Ovary (tissue), 7 donors: ENCODE measurements at regions not wholly inside any gene's neighbourhood (a gene's known extent, or its start where the extent isn't known, plus 50 kb on each side); places are given as distances from the start of the nearest gene placed in this dataset.

Experiments used
- DNase-seq, 5 donors: peaks; one replicate each; pipeline ENCODE4 v3.0.0-alpha.2; 2019 to 2020
- H3K27ac ChIP-seq, 2 donors: fragments of 200-600 bp; one replicate each; pipeline versions ENCODE4 v1.5.1 to v1.8.0; 2019 to 2022
- H3K27me3 ChIP-seq: fragments of 200-600 bp; one replicate; pipeline ENCODE4 v1.8.0; 2022
- H3K36me3 ChIP-seq: fragments of 200-600 bp; sonication (generic); one replicate; pipeline ENCODE4 v1.5.1; 2019
- H3K4me1 ChIP-seq: one replicate; pipeline ENCODE4 v1.8.1; 2013; ENCODE audit warnings: mild to moderate bottlenecking, moderate library complexity; ENCODE audit not compliant: insufficient read depth
- H3K4me3 ChIP-seq: fragments of 200-600 bp; sonication (generic); one replicate; pipeline ENCODE4 v1.5.1; 2017
- H3K9me3 ChIP-seq, 2 donors: fragments of 200-600 bp in 1 of 2; sonication (generic) in 1 of 2; one replicate each; pipeline versions ENCODE4 v1.5.1 to v1.8.1; 2013 to 2019; ENCODE audit warnings: mild to moderate bottlenecking in 1 of 2, moderate library complexity in 1 of 2
- EP300 ChIP-seq: sonication (generic); formaldehyde crosslinking; IDR thresholded peaks from one replicate; pipeline ENCODE4 v1.6.1; 2017; ENCODE audit warnings: antibody characterized with exemption
- POLR2A ChIP-seq: fragments of 450-650 bp; IDR thresholded peaks from one replicate; pipeline ENCODE4 v1.6.1; 2017; ENCODE audit warnings: antibody characterized with exemption, mild to moderate bottlenecking, moderate library complexity
- WGBS, 3 donors: extraction: QIAGEN DNeasy Blood & Tissue Kit in 1 of 3; methylation state at CpG; one replicate each; pipeline versions ENCODE4 v1.1.5 to v1.1.7; 2013 to 2017; 5-methylcytosine and 5-hydroxymethylcytosine counted together
- intact Hi-C, 4 donors: fragments of 100-400 bp; cut with DNase I; formaldehyde crosslinking; loops; one replicate each; pipeline versions ENCODE4 v1.11.0 to v1.15.1; 2022 to 2023
- TF ChIP-seq, protein P1 (sequence below), 3 donors: fragments of 450-650 bp in 2 of 3; fragments of 200-600 bp in 1 of 3; IDR thresholded peaks; one replicate each; pipeline versions ENCODE4 v1.5.1 to v1.8.0; 2016 to 2022; ENCODE audit warnings: antibody characterized with exemption in 3 of 3, mild to moderate bottlenecking in 1 of 3
- donor health status: DM: no; HTN: no; CAD: no; lungs with moderate emphysema.
- donor health status: DM: no; HTN: no; CAD: no.
- donor health status: Bipolar disorder and iron deficiency.
- donor health status: DM: no; HTN: no; CAD: no.
- donor health status: DM: yes; HTN: yes; CAD: no.

DNA sequence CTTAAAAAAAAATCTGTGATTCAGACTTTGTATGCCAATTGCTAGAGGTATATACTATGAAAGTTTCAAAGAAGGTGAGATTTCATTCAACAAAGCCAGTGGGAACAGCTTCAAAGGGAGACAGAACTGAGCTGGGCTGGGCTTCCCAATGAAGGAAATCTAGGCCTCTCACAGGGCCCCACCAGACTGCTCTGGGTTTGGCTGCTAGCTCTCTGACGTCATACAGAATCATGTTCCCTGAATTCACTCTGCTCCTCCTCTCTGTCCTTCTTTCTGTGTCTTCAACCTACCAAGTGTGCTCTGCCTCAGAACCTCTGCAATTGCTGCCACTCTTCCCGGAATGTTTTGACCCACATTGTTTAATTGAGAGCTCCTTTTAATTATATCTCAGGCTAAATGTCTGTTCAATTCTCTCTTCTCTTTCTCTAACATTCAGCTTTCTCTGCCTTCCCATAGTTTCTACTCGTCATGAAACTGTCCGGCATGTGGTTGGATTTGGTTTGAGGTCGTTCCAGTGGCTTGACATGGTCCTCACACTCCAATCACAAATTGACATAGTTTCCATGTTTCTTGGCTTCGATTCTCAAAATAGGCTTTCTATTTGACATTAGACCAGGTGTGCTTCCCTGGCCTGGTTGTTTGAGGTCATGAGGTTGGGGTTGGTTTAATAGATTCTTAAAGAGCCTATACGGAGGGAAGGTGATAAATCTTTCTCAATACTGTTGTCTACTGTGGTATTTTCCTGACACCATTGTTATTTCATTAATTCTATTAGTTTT, 282.1 kb upstream of the EMCN start:
- no peak overlapping the region for H3K27ac ChIP-seq
- intact Hi-C loops = no loop called here
- no peaks in the 10 kb centered on the region for H3K27me3 ChIP-seq
- no peak for DNase-seq
- no peaks in the 10 kb centered on the region for H3K9me3 ChIP-seq
- WGBS, 3 donors = 73 to 81% (median 79%) methylated on average over 7 of the region's 7 CpGs
- TF ChIP-seq, protein P1, sequence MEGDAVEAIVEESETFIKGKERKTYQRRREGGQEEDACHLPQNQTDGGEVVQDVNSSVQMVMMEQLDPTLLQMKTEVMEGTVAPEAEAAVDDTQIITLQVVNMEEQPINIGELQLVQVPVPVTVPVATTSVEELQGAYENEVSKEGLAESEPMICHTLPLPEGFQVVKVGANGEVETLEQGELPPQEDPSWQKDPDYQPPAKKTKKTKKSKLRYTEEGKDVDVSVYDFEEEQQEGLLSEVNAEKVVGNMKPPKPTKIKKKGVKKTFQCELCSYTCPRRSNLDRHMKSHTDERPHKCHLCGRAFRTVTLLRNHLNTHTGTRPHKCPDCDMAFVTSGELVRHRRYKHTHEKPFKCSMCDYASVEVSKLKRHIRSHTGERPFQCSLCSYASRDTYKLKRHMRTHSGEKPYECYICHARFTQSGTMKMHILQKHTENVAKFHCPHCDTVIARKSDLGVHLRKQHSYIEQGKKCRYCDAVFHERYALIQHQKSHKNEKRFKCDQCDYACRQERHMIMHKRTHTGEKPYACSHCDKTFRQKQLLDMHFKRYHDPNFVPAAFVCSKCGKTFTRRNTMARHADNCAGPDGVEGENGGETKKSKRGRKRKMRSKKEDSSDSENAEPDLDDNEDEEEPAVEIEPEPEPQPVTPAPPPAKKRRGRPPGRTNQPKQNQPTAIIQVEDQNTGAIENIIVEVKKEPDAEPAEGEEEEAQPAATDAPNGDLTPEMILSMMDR (IDR thresholded peaks at IDR 0.05) = no peak
- no peak for TF ChIP-seq EP300
- TF ChIP-seq POLR2A = no peak
- H3K36me3 ChIP-seq = no peaks in the 10 kb centered on the region
- no peak overlapping the region for H3K4me3 ChIP-seq
- H3K4me1 ChIP-seq = no peaks in the 10 kb centered on the region

DNA sequence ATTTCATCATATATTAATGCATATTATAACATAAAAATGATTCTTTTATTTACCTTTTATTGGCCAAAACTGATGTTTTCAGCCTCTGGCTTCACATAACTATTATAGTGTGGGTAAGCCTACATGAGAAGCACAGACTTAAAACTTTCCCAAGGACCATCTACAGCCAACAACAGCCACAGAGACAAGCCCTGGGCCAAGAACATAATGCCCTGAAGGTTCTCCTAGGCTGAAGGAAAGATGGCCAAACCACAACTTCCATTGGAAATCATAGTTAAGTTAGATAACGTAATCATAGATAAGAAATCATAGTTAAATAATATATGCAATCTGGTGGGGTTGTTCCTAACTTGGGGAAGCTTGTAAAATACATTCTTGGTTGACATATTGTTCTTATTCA, 280.0 kb upstream of the EMCN start:
- H3K9me3 ChIP-seq = no peaks in the 10 kb centered on the region
- TF ChIP-seq EP300 = no peak
- TF ChIP-seq POLR2A = no peak
- TF ChIP-seq, protein P1 (IDR thresholded peaks at IDR 0.05) = no peak
- no peak overlapping the region for H3K4me3 ChIP-seq
- no peaks in the 10 kb centered on the region for H3K36me3 ChIP-seq
- no peak for DNase-seq
- 0% methylated on average over 1 of the region's 1 CpG for WGBS, 3 donors
- intact Hi-C loops = no loop called here
- H3K27ac ChIP-seq = no peak overlapping the region
- no peaks in the 10 kb centered on the region for H3K27me3 ChIP-seq
- H3K4me1 ChIP-seq = no peaks in the 10 kb centered on the region

DNA sequence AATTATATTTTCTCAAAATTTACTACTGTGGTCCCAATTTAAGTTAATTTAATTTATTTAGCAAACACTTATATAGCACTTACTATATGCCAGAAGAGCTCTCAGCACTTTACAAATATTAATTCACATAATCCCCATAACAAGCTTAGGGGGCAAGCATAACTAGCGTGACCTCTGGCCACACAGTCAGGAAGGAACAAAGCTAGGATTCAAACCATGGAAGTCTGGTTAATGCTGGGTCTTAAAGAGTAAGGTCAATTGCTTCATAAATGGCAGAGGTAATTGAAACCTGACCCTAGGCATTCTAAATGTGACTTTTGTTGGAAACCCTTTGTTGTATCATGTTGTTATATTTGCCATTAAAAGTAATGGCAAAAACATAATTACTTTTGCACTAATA, 279.5 kb upstream of the EMCN start:
- Histone ChIP-seq H3K4me3 (no peak overlapping the region), H3K27ac (no peak overlapping the region), H3K36me3 (no peaks in the 10 kb centered on the region), H3K4me1 (no peaks in the 10 kb centered on the region), H3K27me3 (no peaks in the 10 kb centered on the region), H3K9me3 (no peaks in the 10 kb centered on the region)
- DNase-seq = no peak
- intact Hi-C loops = no loop called here
- TF ChIP-seq, protein P1 (IDR thresholded peaks at IDR 0.05) = no peak
- TF ChIP-seq EP300 (no peak), POLR2A (no peak)
- 93 to 97% (median 96%) methylated on average over 1 of the region's 1 CpG for WGBS, 3 donors

DNA sequence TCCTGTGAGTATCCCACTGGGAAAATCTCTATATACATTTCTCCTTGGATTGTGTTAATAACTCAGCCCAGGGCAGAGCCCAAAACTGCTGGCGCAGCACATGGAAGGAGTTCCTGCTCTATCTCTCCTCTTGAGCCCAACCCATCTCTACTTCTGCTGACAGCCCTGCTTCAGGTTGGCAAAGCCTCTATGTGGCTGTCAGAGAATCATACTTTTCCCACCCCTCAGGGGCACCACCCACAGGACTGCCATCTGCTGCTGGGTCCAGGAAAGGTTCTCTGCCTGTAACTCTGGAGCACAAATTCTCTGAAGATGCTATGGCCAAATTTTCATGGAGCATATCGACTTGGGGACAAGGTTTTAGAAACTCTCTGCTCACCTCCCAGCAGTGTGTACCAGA, 278.5 kb upstream of the EMCN start:
- no peaks in the 10 kb centered on the region for H3K9me3 ChIP-seq
- intact Hi-C loops = no loop called here

More for the DNA sequence above, 278.5 kb upstream of the EMCN start:
- 83 to 91% (median 90%) methylated on average over 2 of the region's 2 CpGs for WGBS, 3 donors
- no peak for TF ChIP-seq POLR2A
- TF ChIP-seq, protein P1 (IDR thresholded peaks at IDR 0.05) = no peak
- no peak for TF ChIP-seq EP300
- H3K4me1 ChIP-seq = no peaks in the 10 kb centered on the region
- no peak overlapping the region for H3K4me3 ChIP-seq
- no peak for DNase-seq
- no peak overlapping the region for H3K27ac ChIP-seq
- no peaks in the 10 kb centered on the region for H3K27me3 ChIP-seq
- H3K36me3 ChIP-seq = no peaks in the 10 kb centered on the region
